Left renal pelvis (tissue), 4 donors: ENCODE measurements at regions not wholly inside any gene's neighbourhood (a gene's known extent, or its start where the extent isn't known, plus 50 kb on each side); places are given as distances from the start of the nearest gene placed in this dataset.

Experiments
- DNase-seq, 4 donors: peaks; one replicate each; pipeline ENCODE4 v3.0.0-alpha.2; 2013; ENCODE audit warnings: low read depth in 4 of 4, low spot score in 3 of 4

GRCh38 chr3:140809316-140809715 is 131.5 kb downstream of the TRIM42 start:
- no peak for DNase-seq

DNA sequence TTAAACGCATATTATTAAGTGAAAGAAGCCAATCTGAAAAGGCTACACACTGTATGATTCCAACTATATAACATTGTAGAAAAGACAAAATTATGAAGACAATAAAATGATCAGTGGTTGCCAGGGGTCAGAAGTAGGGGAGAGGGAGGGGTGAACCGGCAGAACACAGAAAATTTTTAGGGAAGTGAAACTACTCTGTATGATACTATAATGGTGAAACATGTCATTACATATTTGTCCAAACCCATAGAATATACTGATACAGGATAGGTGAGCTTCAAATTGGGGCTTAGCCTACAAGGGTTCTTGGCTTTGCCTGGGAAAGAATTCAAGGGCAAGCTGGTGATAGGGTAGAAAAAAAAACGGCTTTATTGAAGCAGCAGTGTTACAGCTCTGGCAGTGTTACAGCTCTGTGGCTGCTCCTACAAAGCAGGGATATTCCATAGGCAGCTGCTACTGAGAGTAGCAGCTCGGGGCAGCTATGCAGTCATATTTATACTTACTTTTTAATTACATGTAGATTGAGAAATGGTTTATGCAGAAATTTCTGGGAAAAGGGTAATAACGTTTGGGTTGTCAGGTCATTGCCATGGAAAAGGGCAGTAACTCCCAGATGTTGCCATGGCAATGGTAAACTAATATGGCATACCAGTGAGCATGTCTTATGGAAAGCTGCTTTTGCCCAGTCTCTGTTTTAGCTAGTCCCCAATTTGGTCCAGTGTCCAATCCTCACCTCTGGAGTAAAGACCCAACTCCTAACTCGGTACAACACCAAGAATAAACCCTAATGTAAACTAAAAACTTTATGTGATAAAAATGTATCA is 125.1 kb upstream of the SLC25A36 start:
- no peak for DNase-seq

GRCh38 chr3:140821493-140821892 is 120.1 kb upstream of the SLC25A36 start:
- DNase-seq: no peak

DNA sequence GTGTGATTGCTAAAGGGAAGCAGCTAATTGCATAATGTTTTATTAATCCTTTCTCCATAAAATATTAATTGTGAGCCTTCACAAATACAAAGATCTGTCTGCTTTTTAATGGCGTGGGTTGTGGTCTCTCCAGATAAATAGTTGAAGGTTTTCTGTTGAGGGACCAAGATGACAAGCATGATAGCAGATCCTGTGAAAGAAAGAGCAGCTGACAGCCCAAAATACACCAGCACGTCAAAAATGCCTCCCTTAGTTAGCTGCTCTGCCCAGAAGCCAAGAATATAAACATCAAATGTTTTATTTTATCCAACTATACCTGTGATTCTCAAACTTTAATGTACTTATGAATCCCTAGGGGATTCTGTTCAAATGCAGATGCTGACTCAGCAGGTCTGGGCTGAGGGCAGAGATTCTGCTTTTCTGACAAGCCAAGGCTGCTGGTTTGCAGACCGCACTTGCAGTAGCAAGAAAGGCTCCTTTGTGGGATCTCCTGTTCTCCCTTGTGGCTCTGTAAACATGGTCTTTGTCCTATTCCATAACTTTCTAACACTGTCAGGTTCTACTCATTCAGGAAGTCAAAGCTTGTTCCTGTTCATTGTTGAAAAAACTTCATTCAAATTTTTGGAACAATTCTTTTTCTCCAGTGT is 119.1 kb upstream of the SLC25A36 start:
- DNase-seq: no peak

DNA sequence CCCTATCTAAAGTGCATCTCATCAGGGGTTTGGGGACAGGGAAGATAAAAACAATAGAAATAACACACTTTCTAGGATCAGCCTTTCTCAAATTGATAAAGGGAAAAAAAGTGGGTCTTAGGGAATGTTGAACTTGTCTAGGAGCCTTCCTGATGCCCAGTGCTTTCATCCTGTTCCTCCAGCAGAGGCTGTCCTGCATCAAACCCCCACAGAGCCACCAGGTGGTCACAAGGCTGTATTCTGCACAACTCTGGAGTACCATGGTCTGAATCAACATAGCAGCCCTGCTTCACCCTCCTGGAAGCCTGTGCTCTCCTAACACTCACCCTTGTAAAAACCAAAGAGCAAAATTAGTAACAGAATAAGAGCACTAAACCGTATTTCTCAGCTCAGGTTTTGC is 118.5 kb upstream of the SLC25A36 start:
- no peak for DNase-seq

GRCh38 chr3:140827894-140828293 is 113.7 kb upstream of the SLC25A36 start:
- no peak for DNase-seq

DNA sequence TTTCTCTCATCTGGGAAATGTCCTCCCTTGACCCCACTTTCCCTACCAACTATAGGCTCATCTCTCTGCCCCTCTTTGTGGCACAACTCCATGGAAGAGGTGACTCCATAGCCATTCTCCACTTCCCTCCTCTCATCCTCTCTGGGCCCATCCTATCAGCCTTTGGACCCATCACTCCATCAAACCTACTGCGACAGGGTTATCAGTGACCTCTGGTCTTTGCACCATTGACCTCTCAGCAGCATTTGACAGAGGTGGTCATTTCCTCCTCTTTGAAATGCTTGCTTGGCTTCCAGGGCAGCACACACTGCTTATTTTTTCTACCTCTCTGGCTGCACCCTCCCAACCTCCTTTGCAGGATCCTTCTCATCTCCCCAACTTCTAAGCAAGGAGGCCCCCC is 113.1 kb upstream of the SLC25A36 start:
- DNase-seq: no peak

DNA sequence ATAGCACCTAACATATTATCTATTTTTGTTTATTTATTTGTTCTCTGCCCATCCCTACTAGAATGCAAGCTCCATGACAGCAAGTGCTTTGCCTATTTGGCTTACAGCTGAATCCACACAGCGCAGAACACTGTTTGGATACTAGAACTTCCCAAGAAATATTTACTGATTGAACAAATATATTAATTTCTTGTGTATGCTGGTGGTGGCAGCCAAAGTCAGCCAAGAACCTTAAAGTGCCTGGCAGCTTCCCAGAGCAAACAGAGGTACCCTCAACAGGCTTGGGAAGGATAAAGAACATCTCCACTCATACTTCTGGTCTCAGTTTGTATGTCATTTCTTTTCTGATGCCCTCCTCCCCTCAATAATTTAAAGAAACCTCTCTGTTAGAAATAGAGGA is 111.8 kb upstream of the SLC25A36 start:
- no peak for DNase-seq

DNA sequence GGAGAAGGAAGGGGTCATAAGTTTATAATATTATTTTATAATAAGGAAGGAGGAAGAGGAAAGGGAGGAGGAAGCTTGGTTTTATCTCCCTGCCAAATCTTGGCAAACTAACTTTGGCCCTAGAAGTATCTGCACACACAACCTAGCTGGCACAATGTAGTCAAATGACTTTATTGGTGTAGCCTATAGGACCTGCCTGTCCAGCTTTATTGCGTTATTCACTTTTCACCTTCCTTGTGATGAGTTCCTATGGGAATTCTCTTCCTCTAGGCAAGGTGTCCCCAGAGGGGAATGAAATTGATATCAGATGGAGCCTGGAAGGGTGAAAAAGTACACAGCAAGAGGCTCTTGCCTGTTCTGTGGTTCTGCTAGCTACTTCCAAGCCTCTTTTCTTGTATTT is 111.2 kb upstream of the SLC25A36 start:
- no peak for DNase-seq

GRCh38 chr3:140832883-140833282 is 108.8 kb upstream of the SLC25A36 start:
- no peak for DNase-seq

DNA sequence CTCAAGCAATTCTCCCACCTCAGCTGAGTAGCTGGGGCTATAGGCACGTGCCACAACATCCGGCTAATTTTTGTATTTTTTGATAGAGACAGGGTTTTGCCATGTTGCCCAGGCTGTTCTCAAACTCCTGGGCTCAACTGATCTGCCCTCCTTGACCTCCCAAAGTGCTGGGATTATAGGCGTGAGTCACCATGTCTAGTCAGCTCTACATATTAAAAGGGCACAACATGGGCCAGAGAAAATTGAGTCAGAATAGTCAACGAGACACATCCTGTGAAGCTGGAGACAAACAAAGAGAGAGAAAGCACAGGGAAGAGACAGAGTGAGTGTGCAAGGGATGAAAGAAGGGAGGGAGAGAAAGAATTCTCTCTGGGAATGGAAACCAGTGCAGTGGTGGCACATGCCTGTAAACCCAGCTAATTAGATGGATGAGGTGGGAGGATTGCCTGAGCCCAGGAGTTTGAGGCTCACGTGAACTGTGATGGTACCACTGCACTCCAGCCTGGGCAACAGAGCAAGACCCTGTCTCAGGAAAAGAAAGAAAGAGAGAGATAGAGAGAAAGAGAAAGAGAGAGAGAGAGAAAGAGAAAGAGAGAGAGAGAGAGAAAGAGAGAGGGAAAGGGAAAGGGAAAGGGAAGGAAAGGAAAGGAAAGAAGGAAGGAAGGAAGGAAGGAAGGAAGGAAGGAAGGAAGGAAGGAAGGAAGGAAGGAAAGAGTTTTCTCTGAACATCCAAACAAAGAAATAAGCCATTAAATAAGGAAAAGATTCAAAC is 107.2 kb upstream of the SLC25A36 start:
- DNase-seq: no peak

- no peak for DNase-seq
These were observed 98.5 kb upstream of the SLC25A36 start for GRCh38 chr3:140842984-140843649.

DNA sequence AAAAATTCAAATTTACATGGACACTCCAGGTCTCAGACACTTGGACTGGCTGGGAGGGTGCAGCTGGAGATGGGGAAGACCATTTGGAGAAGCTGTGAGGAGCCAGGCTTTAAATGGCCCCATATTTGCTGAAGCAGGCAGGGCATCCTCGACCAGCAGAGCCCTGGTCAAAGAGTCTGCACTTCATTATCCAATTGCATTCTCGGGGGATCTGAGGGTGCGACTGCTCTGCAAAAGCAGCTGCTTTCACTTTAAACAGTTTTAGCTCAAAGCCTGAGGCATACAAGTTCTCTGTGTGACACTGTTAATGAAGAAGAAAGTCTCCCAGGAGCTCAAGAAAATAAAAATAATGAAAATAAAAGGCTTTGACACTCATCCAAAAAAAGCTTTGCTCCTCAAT is 98.0 kb upstream of the SLC25A36 start:
- DNase-seq: no peak

DNA sequence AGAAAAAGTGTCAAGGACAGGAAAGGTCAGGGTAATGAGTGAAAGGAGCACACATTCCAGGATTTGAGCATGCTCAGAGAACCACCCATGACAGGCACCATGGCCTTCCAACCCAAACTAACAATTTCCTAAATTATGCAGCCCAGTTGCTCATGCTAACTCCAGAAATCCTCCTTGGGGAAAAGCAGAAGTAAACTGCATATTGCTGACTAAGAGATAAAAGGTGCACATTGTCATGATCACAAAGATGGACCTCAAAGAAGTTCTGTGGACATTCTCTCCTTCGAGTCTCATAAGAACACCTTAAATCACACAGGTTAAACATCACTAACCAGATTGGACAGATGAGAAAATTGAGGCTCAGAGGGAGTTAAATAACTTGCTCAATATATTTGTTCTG is 97.6 kb upstream of the SLC25A36 start:
- DNase-seq: no peak

GRCh38 chr3:140845882-140846281 is 95.8 kb upstream of the SLC25A36 start:
- DNase-seq: no peak

DNA sequence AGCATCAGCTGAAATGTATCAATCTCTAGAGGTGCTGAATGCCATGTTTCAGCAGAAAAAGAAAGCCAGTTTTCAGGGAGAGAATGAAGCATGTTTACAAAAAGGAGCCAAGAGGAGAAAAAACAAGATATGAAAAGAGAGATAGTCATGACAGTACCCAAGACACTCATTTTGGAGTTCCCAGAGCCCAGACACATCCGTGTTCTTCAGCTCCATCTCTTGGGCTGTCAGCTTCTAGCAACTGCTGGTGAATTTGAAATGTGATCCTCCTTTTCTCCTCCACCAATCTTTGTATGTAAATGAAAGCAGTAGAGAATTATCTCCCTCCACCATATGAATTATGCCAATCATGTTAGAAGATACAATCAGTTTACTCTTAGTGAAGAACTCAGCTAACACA is 93.0 kb upstream of the SLC25A36 start:
- DNase-seq: no peak

GRCh38 chr3:140850210-140850955 is 91.3 kb upstream of the SLC25A36 start:
- DNase-seq: no peak

DNA sequence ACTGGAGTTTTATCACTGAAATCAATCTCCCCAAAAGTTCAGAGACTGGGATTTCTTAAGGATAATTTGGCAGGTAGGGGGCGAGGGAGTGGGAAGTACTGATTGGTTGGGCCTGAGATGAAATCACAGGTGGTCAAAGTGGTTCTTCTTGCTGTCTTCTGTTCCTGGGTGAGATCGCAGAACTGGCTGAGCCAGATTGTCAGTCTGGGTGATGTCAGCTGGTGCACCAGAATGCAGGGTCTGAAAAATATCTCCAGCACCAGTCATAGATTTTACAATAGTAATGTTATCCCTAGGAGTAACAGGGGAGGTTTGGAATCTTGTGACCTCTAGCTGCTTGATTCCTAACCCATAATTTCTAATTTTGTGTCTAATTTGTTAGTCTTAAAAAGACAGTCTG is 86.7 kb upstream of the SLC25A36 start:
- no peak for DNase-seq

DNA sequence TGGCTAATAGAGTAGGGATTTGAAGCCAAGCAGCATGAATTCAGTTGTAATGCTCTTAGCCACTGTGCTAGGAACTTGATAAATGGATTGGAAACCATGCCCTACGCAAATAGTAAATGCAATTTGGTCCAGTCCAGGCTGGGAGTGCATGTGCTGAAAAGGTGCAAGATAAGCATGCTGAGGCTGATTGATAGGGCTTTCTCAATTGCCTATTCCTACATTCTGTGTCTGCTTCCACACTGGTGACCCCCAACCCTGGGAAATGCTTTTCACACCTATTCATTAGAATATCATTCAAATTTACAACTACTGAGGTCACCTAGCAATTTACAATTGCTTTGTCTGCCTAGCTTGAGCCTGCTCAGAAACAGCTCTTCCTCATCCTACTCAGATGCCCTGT is 84.7 kb upstream of the SLC25A36 start:
- no peak for DNase-seq

- no peak for DNase-seq
These were observed 83.6 kb upstream of the SLC25A36 start for GRCh38 chr3:140857993-140858392.
